ENCODE measurements at regions not wholly inside any gene's neighbourhood (a gene's known extent, or its start where the extent isn't known, plus 50 kb on each side); places are given as distances from the start of the nearest gene placed in this dataset.

GRCh38 chr3:111278959-111279358 is 207.3 kb downstream of the NECTIN3 start:
- POLR2A ChIA-PET = interaction anchor here (0.8 kb wide), 1 partner anchor 774 kb away, joined by 3 read pairs; no protein-coding TSS in a partner anchor
- no peak for ATAC-seq
- Histone ChIP-seq H3K9me3 (replicated peaks; ENCODE audit: control insufficient read depth, insufficient read depth, low read depth, low read length) (no peaks in the 10 kb centered on the region), H3K27me3 (ENCODE audit: control insufficient read depth in 2 of 2, insufficient read depth in 2 of 2, low read length in 2 of 2) (no peaks in the 10 kb centered on the region), H3K9me1 (ENCODE audit: control insufficient read depth, insufficient read depth, low read length) (no peaks in the 10 kb centered on the region), H3K9ac (ENCODE audit: insufficient read depth in 1 of 2, low read depth in 2 of 2, low read length in 2 of 2) (no peak overlapping the region), H4K20me1 (replicated peaks; ENCODE audit: control insufficient read depth, insufficient read depth, low read length) (no peaks in the 10 kb centered on the region), H3K4me1 (replicated peaks in 1 of 2; ENCODE audit: control insufficient read depth in 2 of 2, insufficient read depth in 2 of 2, low read length in 2 of 2) (no peaks in the 10 kb centered on the region), H3K27ac (ENCODE audit: extremely low read depth, low read depth, low read length) (no peak overlapping the region), H2AFZ (ENCODE audit: low read depth, low read length) (no peak overlapping the region), H3K4me2 (ENCODE audit: insufficient read depth, low read length) (no peak overlapping the region), H3K79me2 (ENCODE audit: control insufficient read depth, insufficient read depth, low read length) (no peaks in the 10 kb centered on the region), H3K36me3 (ENCODE audit: control insufficient read depth, insufficient read depth, low read length) (no peaks in the 10 kb centered on the region), H3K4me3 (no peak overlapping the region)
- FAIRE-seq = no peak
- TF ChIP-seq NCOR1 (IDR thresholded peaks at IDR 0.05) = no peak
- TF ChIP-seq PTBP1 (IDR thresholded peaks at IDR 0.05; ENCODE audit: low read depth, low read length) = no peak
- no peak for TF ChIP-seq MCM5 (IDR thresholded peaks at IDR 0.05; ENCODE audit: low read depth)
- no peak for TF ChIP-seq MAZ (CRISPR knock-in tag; conservative IDR thresholded peaks at IDR 0.05 in 1 of 2, IDR thresholded peaks at IDR 0.05 in 1 of 2)
- no peak for TF ChIP-seq SAP30 (IDR thresholded peaks at IDR 0.05; ENCODE audit: borderline replicate concordance, insufficient read depth, low read depth, low read length, poor library complexity, severe bottlenecking)
- no peak for TF ChIP-seq DNMT1 (IDR thresholded peaks at IDR 0.05)
- no peak for TF ChIP-seq C11orf30 (IDR thresholded peaks at IDR 0.05; ENCODE audit: low read depth)
- CTCF ChIA-PET (ENCODE audit: low intra/inter-chr PET ratio) = no interaction called here
- no TSS peak for BruUV-seq (replicated peaks)
- intact Hi-C loops (cut with micrococcal nuclease) = no loop called here
- no peak for DNase-seq (ENCODE audit: extremely low read depth in 1 of 4, low spot score in 3 of 4)
- in situ Hi-C loops (cut with MboI) = no loop called here

GRCh38 chr3:111282024-111282423 is 210.4 kb downstream of the NECTIN3 start:
- TF ChIP-seq ZNF766 (CRISPR knock-in tag; conservative IDR thresholded peaks at IDR 0.05) (no peak), ZFP30 (CRISPR knock-in tag; IDR thresholded peaks at IDR 0.05; ENCODE audit: borderline replicate concordance) (no peak), NR2C2 (CRISPR knock-in tag; IDR thresholded peaks at IDR 0.05) (no peak), NR2C2 (tag; IDR thresholded peaks at IDR 0.05) (no peak), HCFC1 (IDR thresholded peaks at IDR 0.05; ENCODE audit: low read depth, low read length) (no peak), ARID2 (IDR thresholded peaks at IDR 0.05) (no peak), U2AF1 (optimal IDR thresholded peaks at IDR 0.05; ENCODE audit: low read depth, low read length) (no peak), RBBP5 (IDR thresholded peaks at IDR 0.05; ENCODE audit: borderline replicate concordance, insufficient read depth, low read length, poor library complexity, severe bottlenecking) (no peak), FOS (IDR thresholded peaks at IDR 0.05; ENCODE audit: extremely low read depth, insufficient read length) (no peak), FOXJ3 (CRISPR knock-in tag; IDR thresholded peaks at IDR 0.05) (no peak), ZNF57 (CRISPR knock-in tag; IDR thresholded peaks at IDR 0.05) (no peak), NR2C1 (IDR thresholded peaks at IDR 0.05) (no peak), NR2C1 (tag; IDR thresholded peaks at IDR 0.05) (no peak)
- DNase-seq (ENCODE audit: extremely low read depth in 1 of 4, low spot score in 3 of 4) = no peak
- no peak overlapping the region for H2AFZ ChIP-seq (ENCODE audit: low read depth, low read length)
- ChIA-PET CTCF (ENCODE audit: low intra/inter-chr PET ratio) (no interaction called here), POLR2A (no interaction called here)
- 0% methylated on average over 2 of the region's 6 CpGs for WGBS (ENCODE audit: insufficient coverage, low coverage, missing lambda C conversion rate)
- H3K4me3 ChIP-seq = no peak overlapping the region
- BruUV-seq (replicated peaks) = no TSS peak
- no peaks in the 10 kb centered on the region for H3K27me3 ChIP-seq (ENCODE audit: control insufficient read depth in 2 of 2, insufficient read depth in 2 of 2, low read length in 2 of 2)
- H3K9me1 ChIP-seq (ENCODE audit: control insufficient read depth, insufficient read depth, low read length) = no peaks in the 10 kb centered on the region
- in situ Hi-C loops (cut with MboI) (no loop called here), intact Hi-C loops (cut with micrococcal nuclease) (no loop called here)
- no peaks in the 10 kb centered on the region for H3K36me3 ChIP-seq (ENCODE audit: control insufficient read depth, insufficient read depth, low read length)
- H3K4me1 ChIP-seq (replicated peaks in 1 of 2; ENCODE audit: control insufficient read depth in 2 of 2, insufficient read depth in 2 of 2, low read length in 2 of 2) = no peaks in the 10 kb centered on the region
- H3K4me2 ChIP-seq (ENCODE audit: insufficient read depth, low read length) = no peak overlapping the region
- H3K9me3 ChIP-seq (replicated peaks; ENCODE audit: control insufficient read depth, insufficient read depth, low read depth, low read length) = no peaks in the 10 kb centered on the region
- no peak for ATAC-seq
- no peaks in the 10 kb centered on the region for H3K79me2 ChIP-seq (ENCODE audit: control insufficient read depth, insufficient read depth, low read length)
- no peak overlapping the region for H3K27ac ChIP-seq (ENCODE audit: extremely low read depth, low read depth, low read length)
- no peak overlapping the region for H3K9ac ChIP-seq (ENCODE audit: insufficient read depth in 1 of 2, low read depth in 2 of 2, low read length in 2 of 2)
- H4K20me1 ChIP-seq (replicated peaks; ENCODE audit: control insufficient read depth, insufficient read depth, low read length) = no peaks in the 10 kb centered on the region
- no peak for FAIRE-seq
